GM12878 (cell line): ENCODE measurements at regions not wholly inside any gene's neighbourhood (a gene's known extent, or its start where the extent isn't known, plus 50 kb on each side); places are given as distances from the start of the nearest gene placed in this dataset.

Experiments
- ATAC-seq: fragments of 200-7000 bp; cut with Tn5 transposase; 3 replicates; pipeline ENCODE4 v1.9.1; 2020; ENCODE audit warnings: mild to moderate bottlenecking, moderate library complexity
- BruUV-seq: library from RNA; stranded (reverse); fragments of 400-500 nt; replicated peaks from 2 replicates; lab custom pipeline; 2021; lab: Mats Ljungman, UMichigan
- CTCF ChIA-PET: fragments of 300-600 bp; sonication (Branson Sonifier 250); formaldehyde crosslinking; extraction: SDS; loops from one replicate; lab custom pipeline; 2021; ENCODE audit warnings: inconsistent platforms; lab: Yijun Ruan, JAX
- POLR2A ChIA-PET: fragments of 350-600 bp; formaldehyde crosslinking; extraction: SDS; loops from one replicate; lab custom pipeline; 2021; ENCODE audit warnings: inconsistent platforms; lab: Charles Lee
- RAD21 ChIA-PET: fragments of 300-600 bp; sonication (Branson Sonifier 250); formaldehyde crosslinking; loops from one replicate; lab custom pipeline; 2023; ENCODE audit warnings: antibody characterized with exemption; ENCODE audit not compliant: unreplicated experiment; lab: Charles Lee
- SMC1A ChIA-PET: fragments of 300-600 bp; sonication (Branson Sonifier 250); formaldehyde crosslinking; loops from one replicate; lab custom pipeline; 2023; ENCODE audit not compliant: unreplicated experiment, uncharacterized antibody; lab: Charles Lee
- DNase-seq: peaks from one replicate; pipeline ENCODE4 v3.0.0-alpha.2; 2011; ENCODE audit warnings: low read depth, low spot score
- FAIRE-seq: peaks from 3 replicates; lab custom pipeline; 2011; peaks lifted over from hg19 to GRCh38; lab: Jason Lieb, UNC
- H2AFZ ChIP-seq: 2 replicates; pipeline ENCODE4 v1.6.0; 2011; ENCODE audit warnings: low read depth, low read length, control low read depth; ENCODE audit not compliant: control insufficient read depth
- H3K27ac ChIP-seq: 2 replicates; pipeline ENCODE4 v1.5.1; 2011; ENCODE audit warnings: control low read depth; ENCODE audit not compliant: control insufficient read depth, insufficient read depth
- H3K27me3 ChIP-seq, 2 experiments: replicated peaks in 1 of 2; 2 replicates each; pipeline versions ENCODE4 v1.6.0 to v1.6.1; 2011; ENCODE audit warnings: low read length in 1 of 2; ENCODE audit not compliant: control insufficient read depth in 2 of 2, insufficient read depth in 2 of 2
- H3K36me3 ChIP-seq, 2 experiments: 2 replicates each; pipeline ENCODE4 v1.5.1; 2011; ENCODE audit warnings: low read length in 1 of 2; ENCODE audit not compliant: control insufficient read depth in 2 of 2, insufficient read depth in 2 of 2
- H3K4me1 ChIP-seq: 2 replicates; pipeline ENCODE4 v1.6.1; 2011; ENCODE audit warnings: mild to moderate bottlenecking, low read length, moderate library complexity, mixed read lengths; ENCODE audit not compliant: control insufficient read depth, insufficient read depth
- H3K4me2 ChIP-seq: 2 replicates; pipeline ENCODE4 v1.6.0; 2011; ENCODE audit warnings: control low read depth; ENCODE audit not compliant: control insufficient read depth, insufficient read depth
- H3K4me3 ChIP-seq: fragments of 200-600 bp; sonication (generic); 2 replicates; pipeline ENCODE4 v1.5.1; 2016
- H3K79me2 ChIP-seq: 2 replicates; pipeline ENCODE4 v1.6.0; 2011; ENCODE audit warnings: low read length; ENCODE audit not compliant: control insufficient read depth, insufficient read depth
- H3K9ac ChIP-seq: 2 replicates; pipeline ENCODE4 v1.8.0; 2011; ENCODE audit warnings: low read length, control low read depth, mixed read lengths; ENCODE audit not compliant: control insufficient read depth, insufficient read depth
- H3K9me3 ChIP-seq: replicated peaks from 3 replicates; pipeline ENCODE4 v1.5.1; 2011; ENCODE audit warnings: mild to moderate bottlenecking, low read length; ENCODE audit not compliant: control insufficient read depth, insufficient read depth
- H4K20me1 ChIP-seq: 2 replicates; pipeline ENCODE4 v1.6.0; 2011; ENCODE audit not compliant: control insufficient read depth, insufficient read depth
- BCL3 ChIP-seq: IDR thresholded peaks from 2 replicates; pipeline ENCODE4 v1.6.1; 2011; ENCODE audit warnings: borderline replicate concordance, low read depth, mild to moderate bottlenecking, moderate library complexity, low read length; ENCODE audit not compliant: insufficient read depth, poor library complexity, severe bottlenecking
- FOXM1 ChIP-seq: IDR thresholded peaks from 2 replicates; pipeline ENCODE4 v1.6.1; 2012; ENCODE audit warnings: low read depth, mild to moderate bottlenecking, inconsistent platforms, low read length, moderate library complexity
- RAD21 ChIP-seq: IDR thresholded peaks from 2 replicates; pipeline ENCODE4 v1.6.1; 2011; ENCODE audit warnings: mild to moderate bottlenecking, low read depth, low read length, moderate library complexity; ENCODE audit not compliant: insufficient read depth
- TCF7 ChIP-seq: IDR thresholded peaks from 2 replicates; pipeline ENCODE4 v1.6.1; 2014; ENCODE audit warnings: antibody characterized with exemption, borderline replicate concordance
- WGBS: methylation state at CpG from one replicate; pipeline ENCODE4 v1.1.6; 2016; ENCODE audit warnings: low lambda C conversion rate; ENCODE audit not compliant: insufficient replicate concordance, insufficient coverage; ENCODE audit errors: missing lambda C conversion rate; 5-methylcytosine and 5-hydroxymethylcytosine counted together
- in situ Hi-C: fragments of 300-500 bp; cut with MboI; formaldehyde crosslinking; loops from 9 replicates; pipeline ENCODE4 v1.14.3; 2018; ENCODE audit warnings: mixed read lengths
- intact Hi-C: fragments of 100-400 bp; cut with micrococcal nuclease; formaldehyde crosslinking; loops from one replicate; pipeline ENCODE4 v1.14.2; 2022; ENCODE audit not compliant: unreplicated experiment
- TF ChIP-seq, protein P1 (sequence below): fragments of 450-650 bp; formaldehyde crosslinking; IDR thresholded peaks from 2 replicates; pipeline ENCODE4 v1.4.0; 2022; ENCODE audit warnings: mild to moderate bottlenecking, moderate library complexity
- TF ChIP-seq, protein P2 (sequence below): fragments of 450-650 bp; IDR thresholded peaks from 2 replicates; pipeline ENCODE4 v1.6.1; 2017; ENCODE audit warnings: mild to moderate bottlenecking, moderate library complexity
- TF ChIP-seq, protein P3 (sequence below): fragments of 450-650 bp; IDR thresholded peaks from 2 replicates; pipeline ENCODE4 v1.6.1; 2016; ENCODE audit warnings: mild to moderate bottlenecking, moderate library complexity, borderline replicate concordance
- TF ChIP-seq, protein P4 (sequence below): IDR thresholded peaks from 2 replicates; pipeline ENCODE4 v1.6.1; 2011; ENCODE audit warnings: mild to moderate bottlenecking, low read depth, low read length, moderate library complexity; ENCODE audit not compliant: insufficient replicate concordance

- Histone ChIP-seq H3K9me3 (no peaks in the 10 kb centered on the region), H2AFZ (no peak overlapping the region), H3K36me3 (no peaks in the 10 kb centered on the region), H3K4me2 (no peak overlapping the region), H3K79me2 (no peaks in the 10 kb centered on the region), H3K9ac (no peak overlapping the region), H4K20me1 (no peaks in the 10 kb centered on the region), H3K4me1 (no peaks in the 10 kb centered on the region), H3K4me3 (no peak overlapping the region), H3K27ac (no peak overlapping the region), H3K27me3 (no peaks in the 10 kb centered on the region)
- ChIA-PET SMC1A (no interaction called here), POLR2A (no interaction called here), CTCF (no interaction called here), RAD21 (no interaction called here)
- in situ Hi-C loops, result no loop called here
- no peak for ATAC-seq
- intact Hi-C loops, result no loop called here
- FAIRE-seq, result no peak
- DNase-seq, result no peak
- WGBS, result 50% methylated on average over 4 of the region's 4 CpGs
- BruUV-seq, result no TSS peak
- TF ChIP-seq, protein P1, sequence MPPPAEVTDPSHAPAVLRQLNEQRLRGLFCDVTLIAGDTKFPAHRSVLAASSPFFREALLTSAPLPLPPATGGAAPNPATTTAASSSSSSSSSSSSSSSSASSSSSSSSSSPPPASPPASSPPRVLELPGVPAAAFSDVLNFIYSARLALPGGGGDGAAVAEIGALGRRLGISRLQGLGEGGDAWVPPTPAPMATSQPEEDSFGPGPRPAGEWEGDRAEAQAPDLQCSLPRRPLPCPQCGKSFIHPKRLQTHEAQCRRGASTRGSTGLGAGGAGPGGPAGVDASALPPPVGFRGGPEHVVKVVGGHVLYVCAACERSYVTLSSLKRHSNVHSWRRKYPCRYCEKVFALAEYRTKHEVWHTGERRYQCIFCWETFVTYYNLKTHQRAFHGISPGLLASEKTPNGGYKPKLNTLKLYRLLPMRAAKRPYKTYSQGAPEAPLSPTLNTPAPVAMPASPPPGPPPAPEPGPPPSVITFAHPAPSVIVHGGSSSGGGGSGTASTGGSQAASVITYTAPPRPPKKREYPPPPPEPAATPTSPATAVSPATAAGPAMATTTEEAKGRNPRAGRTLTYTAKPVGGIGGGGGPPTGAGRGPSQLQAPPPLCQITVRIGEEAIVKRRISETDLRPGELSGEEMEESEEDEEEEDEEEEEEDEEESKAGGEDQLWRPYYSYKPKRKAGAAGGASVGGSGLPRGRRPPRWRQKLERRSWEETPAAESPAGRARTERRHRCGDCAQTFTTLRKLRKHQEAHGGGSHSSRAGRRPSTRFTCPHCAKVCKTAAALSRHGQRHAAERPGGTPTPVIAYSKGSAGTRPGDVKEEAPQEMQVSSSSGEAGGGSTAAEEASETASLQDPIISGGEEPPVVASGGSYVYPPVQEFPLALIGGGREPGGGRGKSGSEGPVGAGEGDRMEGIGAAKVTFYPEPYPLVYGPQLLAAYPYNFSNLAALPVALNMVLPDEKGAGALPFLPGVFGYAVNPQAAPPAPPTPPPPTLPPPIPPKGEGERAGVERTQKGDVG (CRISPR knock-in tag), result no peak
- TF ChIP-seq RAD21 (no peak), FOXM1 (no peak), TCF7 (no peak), BCL3 (no peak)
- TF ChIP-seq, protein P2, sequence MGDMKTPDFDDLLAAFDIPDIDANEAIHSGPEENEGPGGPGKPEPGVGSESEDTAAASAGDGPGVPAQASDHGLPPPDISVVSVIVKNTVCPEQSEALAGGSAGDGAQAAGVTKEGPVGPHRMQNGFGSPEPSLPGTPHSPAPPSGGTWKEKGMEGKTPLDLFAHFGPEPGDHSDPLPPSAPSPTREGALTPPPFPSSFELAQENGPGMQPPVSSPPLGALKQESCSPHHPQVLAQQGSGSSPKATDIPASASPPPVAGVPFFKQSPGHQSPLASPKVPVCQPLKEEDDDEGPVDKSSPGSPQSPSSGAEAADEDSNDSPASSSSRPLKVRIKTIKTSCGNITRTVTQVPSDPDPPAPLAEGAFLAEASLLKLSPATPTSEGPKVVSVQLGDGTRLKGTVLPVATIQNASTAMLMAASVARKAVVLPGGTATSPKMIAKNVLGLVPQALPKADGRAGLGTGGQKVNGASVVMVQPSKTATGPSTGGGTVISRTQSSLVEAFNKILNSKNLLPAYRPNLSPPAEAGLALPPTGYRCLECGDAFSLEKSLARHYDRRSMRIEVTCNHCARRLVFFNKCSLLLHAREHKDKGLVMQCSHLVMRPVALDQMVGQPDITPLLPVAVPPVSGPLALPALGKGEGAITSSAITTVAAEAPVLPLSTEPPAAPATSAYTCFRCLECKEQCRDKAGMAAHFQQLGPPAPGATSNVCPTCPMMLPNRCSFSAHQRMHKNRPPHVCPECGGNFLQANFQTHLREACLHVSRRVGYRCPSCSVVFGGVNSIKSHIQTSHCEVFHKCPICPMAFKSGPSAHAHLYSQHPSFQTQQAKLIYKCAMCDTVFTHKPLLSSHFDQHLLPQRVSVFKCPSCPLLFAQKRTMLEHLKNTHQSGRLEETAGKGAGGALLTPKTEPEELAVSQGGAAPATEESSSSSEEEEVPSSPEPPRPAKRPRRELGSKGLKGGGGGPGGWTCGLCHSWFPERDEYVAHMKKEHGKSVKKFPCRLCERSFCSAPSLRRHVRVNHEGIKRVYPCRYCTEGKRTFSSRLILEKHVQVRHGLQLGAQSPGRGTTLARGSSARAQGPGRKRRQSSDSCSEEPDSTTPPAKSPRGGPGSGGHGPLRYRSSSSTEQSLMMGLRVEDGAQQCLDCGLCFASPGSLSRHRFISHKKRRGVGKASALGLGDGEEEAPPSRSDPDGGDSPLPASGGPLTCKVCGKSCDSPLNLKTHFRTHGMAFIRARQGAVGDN, result no peak
- TF ChIP-seq, protein P3, sequence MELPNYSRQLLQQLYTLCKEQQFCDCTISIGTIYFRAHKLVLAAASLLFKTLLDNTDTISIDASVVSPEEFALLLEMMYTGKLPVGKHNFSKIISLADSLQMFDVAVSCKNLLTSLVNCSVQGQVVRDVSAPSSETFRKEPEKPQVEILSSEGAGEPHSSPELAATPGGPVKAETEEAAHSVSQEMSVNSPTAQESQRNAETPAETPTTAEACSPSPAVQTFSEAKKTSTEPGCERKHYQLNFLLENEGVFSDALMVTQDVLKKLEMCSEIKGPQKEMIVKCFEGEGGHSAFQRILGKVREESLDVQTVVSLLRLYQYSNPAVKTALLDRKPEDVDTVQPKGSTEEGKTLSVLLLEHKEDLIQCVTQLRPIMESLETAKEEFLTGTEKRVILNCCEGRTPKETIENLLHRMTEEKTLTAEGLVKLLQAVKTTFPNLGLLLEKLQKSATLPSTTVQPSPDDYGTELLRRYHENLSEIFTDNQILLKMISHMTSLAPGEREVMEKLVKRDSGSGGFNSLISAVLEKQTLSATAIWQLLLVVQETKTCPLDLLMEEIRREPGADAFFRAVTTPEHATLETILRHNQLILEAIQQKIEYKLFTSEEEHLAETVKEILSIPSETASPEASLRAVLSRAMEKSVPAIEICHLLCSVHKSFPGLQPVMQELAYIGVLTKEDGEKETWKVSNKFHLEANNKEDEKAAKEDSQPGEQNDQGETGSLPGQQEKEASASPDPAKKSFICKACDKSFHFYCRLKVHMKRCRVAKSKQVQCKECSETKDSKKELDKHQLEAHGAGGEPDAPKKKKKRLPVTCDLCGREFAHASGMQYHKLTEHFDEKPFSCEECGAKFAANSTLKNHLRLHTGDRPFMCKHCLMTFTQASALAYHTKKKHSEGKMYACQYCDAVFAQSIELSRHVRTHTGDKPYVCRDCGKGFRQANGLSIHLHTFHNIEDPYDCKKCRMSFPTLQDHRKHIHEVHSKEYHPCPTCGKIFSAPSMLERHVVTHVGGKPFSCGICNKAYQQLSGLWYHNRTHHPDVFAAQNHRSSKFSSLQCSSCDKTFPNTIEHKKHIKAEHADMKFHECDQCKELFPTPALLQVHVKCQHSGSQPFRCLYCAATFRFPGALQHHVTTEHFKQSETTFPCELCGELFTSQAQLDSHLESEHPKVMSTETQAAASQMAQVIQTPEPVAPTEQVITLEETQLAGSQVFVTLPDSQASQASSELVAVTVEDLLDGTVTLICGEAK, result no peak
- TF ChIP-seq, protein P4, sequence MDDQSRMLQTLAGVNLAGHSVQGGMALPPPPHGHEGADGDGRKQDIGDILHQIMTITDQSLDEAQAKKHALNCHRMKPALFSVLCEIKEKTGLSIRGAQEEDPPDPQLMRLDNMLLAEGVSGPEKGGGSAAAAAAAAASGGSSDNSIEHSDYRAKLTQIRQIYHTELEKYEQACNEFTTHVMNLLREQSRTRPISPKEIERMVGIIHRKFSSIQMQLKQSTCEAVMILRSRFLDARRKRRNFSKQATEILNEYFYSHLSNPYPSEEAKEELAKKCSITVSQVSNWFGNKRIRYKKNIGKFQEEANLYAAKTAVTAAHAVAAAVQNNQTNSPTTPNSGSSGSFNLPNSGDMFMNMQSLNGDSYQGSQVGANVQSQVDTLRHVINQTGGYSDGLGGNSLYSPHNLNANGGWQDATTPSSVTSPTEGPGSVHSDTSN, result no peak
These were observed 597.2 kb upstream of the ADARB2 start for GRCh38 chr10:2334575-2334974.
